ENCODE measurements at regions not wholly inside any gene's neighbourhood (a gene's known extent, or its start where the extent isn't known, plus 50 kb on each side); places are given as distances from the start of the nearest gene placed in this dataset.
"Not testable (repeated sequence)": the region's sequence is repeated elsewhere in the genome, so short reads cannot be mapped to it uniquely, and the experiment has no call there.

DNA sequence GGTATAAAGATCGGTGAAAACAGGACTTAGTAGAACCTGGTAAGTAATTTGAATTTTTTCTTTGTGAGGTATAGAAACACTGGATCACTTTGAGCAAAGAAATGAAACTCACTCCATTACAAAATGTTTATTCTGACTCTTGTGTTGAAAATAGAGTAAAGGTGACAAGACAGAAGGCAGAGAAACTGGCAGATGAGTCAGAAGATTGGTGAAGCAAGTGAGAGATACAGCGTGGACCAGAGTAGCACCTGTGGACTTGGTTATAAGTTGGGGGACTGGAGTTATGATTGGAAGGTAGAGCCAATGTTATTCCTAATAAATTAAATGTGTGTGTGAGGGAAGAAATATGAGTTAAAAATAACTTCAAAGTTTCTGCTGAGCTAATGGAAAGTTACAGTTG lies 620.9 kb downstream of the ZWINT start:
- no peak for FAIRE-seq

- no peak for FAIRE-seq
Measured at GRCh38 chr10:55734112-55734511, 626.9 kb downstream of the ZWINT start.

DNA sequence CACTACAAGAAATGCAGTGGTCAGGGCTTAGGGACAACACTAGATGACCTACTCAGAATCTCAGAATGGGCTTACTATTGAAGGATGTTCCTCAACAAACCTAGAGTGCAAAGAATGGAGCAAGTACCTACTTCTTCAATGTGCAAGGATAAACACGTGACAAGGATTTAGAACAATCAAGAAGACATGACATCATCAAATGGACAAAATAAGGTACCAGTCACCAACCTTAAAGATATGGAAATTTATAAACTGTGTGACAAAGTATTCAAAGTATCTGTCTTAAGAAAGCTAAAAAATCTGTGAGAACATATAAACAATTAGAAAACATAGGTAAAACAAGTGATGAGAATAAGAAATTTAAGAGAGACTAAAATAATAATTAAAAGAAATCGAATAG lies 656.1 kb downstream of the ZWINT start:
- FAIRE-seq: peak; percentile 64

GRCh38 chr10:55668326-55668922 lies 692.6 kb downstream of the ZWINT start:
- no peak for FAIRE-seq

- no peak for FAIRE-seq
Measured at GRCh38 chr10:55653531-55653930, 707.5 kb downstream of the ZWINT start.

DNA sequence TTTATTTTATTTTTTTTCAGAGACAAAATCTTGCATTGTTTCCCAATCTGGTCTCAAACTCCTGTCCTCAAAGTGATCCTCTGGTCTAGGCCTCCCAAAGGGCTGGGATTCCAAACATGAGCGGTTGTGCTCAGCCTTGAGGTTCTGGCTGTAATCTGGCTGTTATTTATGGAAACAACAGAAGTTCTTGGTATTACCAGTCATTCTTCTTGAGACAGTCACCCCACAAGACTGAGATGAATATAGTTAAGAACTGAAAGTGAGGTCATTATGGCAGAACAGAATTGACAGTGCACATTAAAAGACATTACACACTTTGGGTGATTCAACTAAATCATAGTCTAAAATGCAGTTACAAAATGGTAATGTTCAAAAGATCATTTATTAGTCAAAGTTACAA lies 719.5 kb downstream of the ZWINT start:
- FAIRE-seq: no peak

DNA sequence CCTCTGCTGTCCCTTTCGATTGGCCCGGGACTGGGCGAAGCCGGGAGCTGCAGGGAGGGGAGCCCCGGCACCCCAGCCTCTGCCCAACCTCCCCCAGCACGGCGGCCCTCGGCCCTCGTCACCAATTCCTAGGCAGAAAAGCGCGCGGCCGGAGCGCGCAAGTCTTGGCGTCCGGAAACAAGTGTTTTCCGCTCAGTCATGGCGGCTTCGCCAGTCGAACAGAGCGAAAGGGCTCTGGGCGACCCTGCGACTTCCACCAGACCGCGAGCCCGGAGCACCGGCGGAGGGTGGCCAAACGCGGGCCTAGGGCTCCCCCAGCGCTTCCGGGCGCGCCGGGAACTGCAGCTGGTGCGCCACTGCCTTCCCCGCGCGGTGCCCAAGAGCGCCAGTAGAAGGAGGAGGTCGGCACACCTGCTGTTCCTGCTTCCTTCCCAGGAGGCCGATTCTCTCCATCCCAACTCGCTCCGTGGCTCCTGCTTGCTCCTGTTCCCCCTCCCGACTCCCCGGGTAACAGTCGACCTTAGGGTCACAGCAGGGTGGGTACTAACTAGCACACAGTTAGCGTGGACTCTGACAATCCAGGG lies 729.9 kb downstream of the ZWINT start:
- no peak for FAIRE-seq

DNA sequence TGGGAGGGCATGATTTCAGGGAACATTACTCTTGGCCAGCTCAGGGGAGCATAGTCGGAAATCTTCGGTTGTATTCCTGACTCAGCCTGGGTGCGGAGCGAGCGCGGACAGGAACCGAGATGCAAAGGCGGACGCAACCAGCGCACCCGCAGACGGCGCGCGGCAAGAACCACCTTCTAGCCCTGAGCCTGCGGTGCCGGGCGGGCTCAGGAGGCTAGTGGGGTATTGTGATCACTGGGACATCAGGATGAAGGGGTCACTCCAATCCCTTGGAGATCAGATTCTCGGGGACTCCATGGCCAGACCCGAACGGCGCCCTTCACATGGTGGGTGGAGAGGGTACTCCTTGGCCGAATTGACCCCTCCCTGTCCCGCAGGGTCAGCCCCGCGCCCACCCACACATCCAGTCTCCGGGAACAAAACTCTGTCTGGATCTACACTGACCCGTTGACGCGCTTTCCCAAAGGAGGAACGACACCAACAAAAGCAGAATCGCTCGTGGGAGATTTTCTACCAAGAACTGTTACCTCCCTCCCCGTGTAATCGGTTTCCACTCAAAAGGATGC lies 730.5 kb downstream of the ZWINT start:
- FAIRE-seq: no peak

GRCh38 chr10:55629793-55630490 lies 731.1 kb downstream of the ZWINT start:
- no peak for FAIRE-seq

- FAIRE-seq: no peak
Measured at GRCh38 chr10:55628260-55628701, 732.8 kb downstream of the ZWINT start.

DNA sequence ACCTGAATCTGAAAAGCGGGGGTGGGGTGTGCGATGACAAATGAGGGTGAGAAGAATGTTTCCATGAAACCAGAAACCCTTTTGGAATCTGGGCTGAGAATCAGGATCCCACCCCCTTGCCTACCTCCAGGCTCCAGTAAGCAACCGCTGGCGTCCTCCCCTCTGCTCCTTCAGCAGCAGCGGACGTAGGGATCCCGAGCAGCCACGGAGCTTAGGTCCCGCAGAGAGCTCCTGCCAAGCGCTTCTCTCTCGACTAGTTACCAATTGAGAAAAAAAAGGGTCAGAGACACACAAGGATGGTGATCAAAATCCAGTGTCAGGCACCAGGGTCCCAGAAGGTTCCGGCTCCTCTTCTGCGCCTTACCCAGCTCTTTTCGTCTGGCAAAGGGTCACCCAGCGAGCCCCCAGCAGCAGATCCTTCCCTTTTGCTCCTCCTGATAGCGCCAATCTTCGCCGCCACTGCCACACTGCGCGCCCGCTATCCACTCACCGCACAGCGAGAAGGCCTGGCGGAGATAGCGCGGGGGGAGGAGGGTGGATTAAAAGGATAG lies 733.5 kb downstream of the ZWINT start:
- no peak for FAIRE-seq

DNA sequence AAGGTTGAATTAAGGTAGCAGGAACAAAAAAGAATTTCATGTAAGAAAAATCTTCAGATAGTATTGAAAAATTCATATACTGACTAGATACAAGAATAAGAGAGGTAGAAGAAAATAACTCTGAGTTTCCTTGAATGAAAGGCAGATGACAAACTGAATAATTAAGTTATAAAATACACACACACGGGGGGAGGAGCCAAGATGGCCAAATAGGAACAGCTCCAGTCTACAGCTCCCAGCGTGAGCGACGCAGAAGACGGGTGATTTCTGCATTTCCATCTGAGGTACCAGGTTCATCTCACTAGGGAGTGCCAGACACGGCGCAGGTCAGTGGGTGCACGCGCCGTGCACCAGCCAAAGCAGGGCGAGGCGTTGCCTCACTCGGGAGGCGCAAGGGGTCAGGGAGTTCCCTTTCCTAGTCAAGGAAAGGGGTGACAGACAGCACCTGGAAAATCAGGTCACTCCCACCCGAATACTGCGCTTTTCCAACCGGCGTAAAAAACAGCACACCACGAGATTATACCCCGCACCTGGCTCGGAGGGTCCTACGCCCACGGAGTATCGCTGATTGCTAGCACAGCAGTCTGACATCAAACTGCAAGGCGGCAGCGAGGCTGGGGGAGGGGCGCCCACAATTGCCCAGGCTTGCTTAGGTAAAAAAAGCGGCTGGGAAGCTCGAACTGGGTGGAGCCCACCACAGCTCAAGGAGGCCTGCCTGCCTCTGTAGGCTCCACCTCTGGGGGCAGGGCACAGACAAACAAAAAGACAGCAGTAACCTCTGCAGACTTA lies 759.2 kb downstream of the ZWINT start:
- FAIRE-seq: not testable (repeated sequence)

GRCh38 chr10:55551603-55552002 lies 750.6 kb upstream of the PCDH15 start:
- FAIRE-seq: no peak

DNA sequence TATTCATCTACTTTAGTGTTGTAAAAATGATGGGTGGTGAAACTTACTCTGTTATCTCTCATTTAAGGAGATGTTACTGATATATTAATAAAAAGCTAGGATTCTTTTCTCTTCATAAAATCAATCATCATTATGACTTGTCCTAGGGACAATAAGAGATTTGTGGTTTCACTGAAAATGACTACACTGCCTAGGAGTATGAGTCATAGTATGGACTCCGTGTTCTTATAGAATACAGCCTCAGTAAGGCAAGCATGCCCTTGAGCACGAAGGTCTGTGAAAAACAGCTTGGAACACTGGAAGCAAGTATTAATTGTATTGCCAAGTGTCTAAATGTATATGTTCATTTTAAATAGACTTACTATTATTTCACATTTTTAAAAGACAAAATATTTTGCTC lies 749.2 kb upstream of the PCDH15 start:
- no peak for FAIRE-seq

DNA sequence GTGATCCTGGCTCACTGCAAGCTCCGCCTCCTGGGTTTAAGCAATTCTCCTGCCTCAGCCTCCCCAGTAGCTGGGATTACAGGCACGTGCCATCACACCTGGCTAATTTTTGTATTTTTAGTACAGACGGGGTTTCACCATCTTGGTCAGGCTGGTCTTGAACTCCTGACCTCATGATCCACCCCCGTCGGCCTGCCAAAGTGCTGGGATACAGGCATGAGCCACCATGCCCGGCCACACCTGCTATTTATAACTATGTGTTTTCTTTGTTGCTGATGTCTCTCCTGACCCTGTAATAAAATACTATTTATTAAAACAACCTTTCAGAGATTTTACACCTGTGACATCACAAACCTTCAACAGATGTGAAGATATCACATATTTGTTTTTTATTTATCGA lies 736.5 kb upstream of the PCDH15 start:
- FAIRE-seq: not testable (repeated sequence)

- no peak for FAIRE-seq
Measured at GRCh38 chr10:55519264-55519663, 718.2 kb upstream of the PCDH15 start.

DNA sequence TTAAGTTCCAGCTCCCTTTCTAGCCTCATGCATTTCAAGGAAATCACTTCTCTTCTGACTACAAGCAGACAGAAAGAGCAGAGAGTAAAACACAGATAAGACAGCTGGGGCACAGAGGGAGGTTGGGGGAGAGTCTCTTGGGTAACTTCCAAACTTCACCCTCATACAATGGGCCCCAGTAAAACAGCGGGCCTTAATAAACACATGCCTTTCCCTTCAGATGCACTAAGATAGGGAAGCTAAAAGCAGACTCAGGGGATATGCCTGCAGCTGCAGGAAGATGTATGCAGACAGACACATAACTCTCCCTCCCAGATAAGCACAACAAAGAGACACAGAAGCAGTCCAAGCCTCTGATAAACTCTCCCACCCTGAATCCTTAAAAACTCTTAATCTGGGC lies 717.4 kb upstream of the PCDH15 start:
- not testable (repeated sequence) for FAIRE-seq

GRCh38 chr10:55509168-55509567 lies 708.1 kb upstream of the PCDH15 start:
- FAIRE-seq: no peak

DNA sequence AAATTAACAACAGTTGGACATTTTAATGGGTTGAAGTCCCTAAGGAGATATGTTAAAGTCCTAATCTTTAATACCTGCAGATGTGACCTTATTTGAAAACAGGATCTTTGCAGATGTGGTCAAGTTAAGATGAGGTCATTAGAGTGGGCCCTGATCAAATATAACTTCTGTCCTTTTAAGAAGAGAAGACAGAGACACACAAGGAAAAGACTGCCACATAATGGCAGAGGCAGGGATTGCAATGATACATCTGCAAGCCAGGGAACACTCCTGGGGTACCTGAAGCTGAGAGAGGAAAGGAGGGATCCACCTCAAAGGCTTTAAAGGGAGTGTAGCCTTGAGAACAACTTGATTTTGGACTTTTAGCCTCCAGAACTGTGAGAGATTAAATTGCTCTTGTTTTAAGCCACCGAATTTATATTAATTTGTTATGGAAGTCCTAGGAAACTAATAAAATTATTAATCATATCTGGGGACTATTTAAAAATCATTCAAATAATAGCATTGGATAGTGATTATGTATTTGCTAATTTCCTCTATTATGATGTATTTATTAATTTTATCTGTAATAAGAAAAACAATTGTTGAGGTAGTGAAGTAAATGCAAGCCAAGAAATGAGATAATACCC lies 700.0 kb upstream of the PCDH15 start:
- no peak for FAIRE-seq

GRCh38 chr10:55497893-55498499 lies 697.0 kb upstream of the PCDH15 start:
- FAIRE-seq: no peak

DNA sequence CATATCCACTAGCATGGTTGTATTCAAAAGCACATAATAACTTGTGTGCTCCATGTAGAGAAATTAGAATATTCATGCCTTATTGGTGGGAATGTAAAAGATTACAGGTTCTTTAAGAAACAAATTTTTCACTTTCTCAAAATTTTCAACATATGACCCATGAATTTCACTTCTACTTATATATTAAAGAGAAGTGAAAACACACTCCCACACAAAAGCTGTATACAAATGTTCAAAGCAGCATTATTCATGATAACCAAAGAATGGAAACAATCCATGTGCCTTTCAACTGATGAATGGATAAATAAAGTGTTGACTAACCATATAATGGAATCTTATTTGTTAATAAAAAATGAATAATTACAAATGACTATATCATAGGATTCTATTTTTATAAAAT lies 694.5 kb upstream of the PCDH15 start:
- FAIRE-seq: no peak

DNA sequence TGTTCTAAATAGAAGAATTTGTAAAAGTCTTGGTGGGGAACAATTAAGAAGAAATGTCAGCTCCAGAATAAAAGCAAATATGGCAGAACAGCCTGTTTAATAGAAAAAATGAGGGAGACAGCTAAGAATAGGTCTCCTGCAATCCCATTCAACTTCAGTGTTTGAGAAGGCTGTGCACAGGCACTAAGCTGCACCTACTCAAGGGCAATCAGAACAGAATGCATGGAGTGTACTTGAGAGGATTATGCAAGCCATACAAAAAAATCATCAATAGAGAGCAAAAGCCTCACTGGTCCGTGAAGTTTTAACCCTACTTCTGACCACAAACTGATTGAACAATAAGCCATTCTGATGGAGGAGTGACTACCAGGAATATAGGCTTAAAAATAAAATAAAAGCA lies 690.7 kb upstream of the PCDH15 start:
- FAIRE-seq: no peak
